WI38 (cell line): ENCODE measurements at regions not wholly inside any gene's neighbourhood (a gene's known extent, or its start where the extent isn't known, plus 50 kb on each side); places are given as distances from the start of the nearest gene placed in this dataset.

Experiments
- H3K4me3 ChIP-seq: 2 replicates; pipeline ENCODE4 v1.5.1; 2011; ENCODE audit warnings: low read depth, mild to moderate bottlenecking, control low read depth, low read length
- TF ChIP-seq, protein P1 (sequence below): IDR thresholded peaks from 2 replicates; pipeline ENCODE4 v1.5.1; 2012; ENCODE audit warnings: low read depth, mild to moderate bottlenecking, control low read depth, low read length

DNA sequence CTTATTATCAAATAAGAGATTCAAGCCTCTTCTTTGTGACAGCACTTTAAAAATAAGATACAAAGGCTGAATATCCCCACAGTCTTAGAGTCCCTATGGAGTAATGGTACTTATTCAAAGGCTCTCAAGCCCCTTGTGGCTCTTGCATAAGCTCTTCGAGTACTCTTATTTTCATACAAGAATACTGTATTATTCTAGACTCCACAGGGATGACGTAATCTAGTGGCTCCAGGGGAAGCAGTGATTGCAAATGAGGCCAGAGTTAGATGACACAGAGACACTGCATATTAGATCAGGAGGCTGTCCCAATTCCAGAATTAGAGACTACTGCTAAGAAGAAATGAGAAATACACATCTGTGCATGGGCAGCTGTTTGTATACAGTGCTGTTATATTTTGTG lies 1195.9 kb upstream of the MAP3K7 start:
- TF ChIP-seq, protein P1, sequence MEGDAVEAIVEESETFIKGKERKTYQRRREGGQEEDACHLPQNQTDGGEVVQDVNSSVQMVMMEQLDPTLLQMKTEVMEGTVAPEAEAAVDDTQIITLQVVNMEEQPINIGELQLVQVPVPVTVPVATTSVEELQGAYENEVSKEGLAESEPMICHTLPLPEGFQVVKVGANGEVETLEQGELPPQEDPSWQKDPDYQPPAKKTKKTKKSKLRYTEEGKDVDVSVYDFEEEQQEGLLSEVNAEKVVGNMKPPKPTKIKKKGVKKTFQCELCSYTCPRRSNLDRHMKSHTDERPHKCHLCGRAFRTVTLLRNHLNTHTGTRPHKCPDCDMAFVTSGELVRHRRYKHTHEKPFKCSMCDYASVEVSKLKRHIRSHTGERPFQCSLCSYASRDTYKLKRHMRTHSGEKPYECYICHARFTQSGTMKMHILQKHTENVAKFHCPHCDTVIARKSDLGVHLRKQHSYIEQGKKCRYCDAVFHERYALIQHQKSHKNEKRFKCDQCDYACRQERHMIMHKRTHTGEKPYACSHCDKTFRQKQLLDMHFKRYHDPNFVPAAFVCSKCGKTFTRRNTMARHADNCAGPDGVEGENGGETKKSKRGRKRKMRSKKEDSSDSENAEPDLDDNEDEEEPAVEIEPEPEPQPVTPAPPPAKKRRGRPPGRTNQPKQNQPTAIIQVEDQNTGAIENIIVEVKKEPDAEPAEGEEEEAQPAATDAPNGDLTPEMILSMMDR = no peak

DNA sequence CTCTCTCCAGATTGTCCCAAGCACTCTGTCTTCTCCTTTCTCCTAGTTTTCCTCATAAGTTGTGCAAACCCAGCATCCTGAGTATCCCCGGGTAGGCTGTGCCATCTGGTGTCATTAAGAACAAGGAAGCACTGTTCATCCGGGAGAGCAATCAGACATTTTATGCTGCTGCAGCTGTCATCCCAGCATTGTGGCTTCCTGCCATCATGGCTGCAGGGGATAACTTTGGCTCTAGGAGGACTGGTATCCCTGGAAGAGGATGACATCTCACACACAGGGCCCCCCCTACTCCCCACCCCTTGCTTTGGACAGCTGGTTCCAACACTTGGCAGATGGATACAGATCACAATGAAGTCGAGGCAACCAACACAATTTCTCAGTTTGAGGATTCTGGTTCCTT lies 1195.1 kb upstream of the MAP3K7 start:
- H3K4me3 ChIP-seq = no peak overlapping the region
- TF ChIP-seq, protein P1 = no peak

More for the DNA sequence above, 1195.9 kb upstream of the MAP3K7 start:
- H3K4me3 ChIP-seq = no peak overlapping the region

DNA sequence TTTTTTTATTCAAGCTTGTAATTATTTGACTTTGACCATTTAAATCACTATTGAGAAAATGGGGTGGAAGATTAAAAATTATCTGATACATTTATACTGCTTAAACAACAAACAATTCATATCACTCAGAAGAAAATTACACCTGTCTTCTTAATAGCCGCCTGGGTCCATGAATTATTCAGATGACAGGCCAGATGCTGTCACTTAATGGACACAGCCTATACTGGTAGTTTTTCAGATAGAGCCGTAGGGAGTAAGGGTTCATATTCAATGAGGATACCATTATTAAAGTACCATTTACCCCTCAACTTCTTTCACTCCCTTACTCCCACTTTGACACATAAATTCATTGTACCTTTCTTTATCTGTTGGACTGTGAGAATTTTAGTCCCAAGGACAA lies 1193.4 kb upstream of the MAP3K7 start:
- TF ChIP-seq, protein P1 = no peak
- no peak overlapping the region for H3K4me3 ChIP-seq

DNA sequence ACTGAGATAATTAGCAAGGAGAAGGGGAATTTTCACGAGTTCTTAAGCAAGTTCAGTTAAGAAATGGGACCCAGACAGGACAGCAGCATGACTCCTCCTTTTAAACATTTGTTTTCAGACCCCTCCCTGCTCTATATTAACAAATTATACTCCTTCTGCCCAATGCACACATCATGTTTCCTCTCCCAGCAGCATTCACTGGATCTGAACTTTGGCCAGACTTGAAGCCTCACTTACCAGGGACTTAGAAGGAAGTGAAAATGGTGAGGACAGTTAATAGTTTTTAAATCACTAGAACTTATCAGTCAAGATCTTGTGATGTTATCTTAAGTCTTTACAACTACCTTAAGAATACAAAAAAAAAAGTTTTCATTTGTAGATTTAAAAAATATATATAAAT lies 1174.7 kb upstream of the MAP3K7 start:
- TF ChIP-seq, protein P1 = no peak
- no peak overlapping the region for H3K4me3 ChIP-seq

DNA sequence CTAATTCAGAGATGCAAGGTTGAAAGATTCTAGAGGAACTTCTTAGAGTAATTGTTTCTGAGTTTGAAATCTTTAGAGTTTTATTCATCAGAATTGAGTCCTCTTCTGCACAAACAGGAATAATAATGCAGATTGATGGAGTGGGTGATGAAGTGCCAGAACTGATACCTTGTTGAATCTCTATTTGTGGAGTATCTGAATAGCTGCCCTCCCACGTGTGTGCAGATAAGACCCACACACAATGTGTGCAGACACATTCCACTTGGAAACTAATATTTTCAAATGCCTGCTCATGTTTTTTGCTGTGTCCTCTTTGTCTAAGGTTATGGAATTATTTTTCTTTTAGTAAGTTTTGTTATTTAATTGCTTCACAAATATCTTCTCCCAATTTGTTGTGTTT lies 1167.8 kb upstream of the MAP3K7 start:
- TF ChIP-seq, protein P1 = no peak
- no peak overlapping the region for H3K4me3 ChIP-seq

DNA sequence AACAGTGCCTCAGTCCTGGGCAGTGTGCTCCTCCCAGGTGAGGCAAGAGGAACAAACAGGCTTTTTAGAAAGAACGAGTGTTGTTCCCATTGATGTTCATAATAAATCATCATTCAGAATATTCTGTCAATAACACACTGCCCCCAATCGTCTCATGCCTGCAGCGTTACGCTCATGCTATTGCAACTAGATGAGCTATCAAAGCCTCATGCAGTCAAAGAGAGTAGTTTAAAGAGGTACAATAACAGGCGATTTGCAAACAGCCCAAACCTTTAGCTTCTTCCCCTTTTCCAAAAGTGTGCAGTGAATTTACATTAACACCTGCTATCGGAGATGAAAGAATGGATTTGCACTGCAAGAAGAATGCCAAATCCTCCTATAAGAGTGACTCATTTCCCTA lies 1164.7 kb upstream of the MAP3K7 start:
- TF ChIP-seq, protein P1 = no peak
- no peak overlapping the region for H3K4me3 ChIP-seq

DNA sequence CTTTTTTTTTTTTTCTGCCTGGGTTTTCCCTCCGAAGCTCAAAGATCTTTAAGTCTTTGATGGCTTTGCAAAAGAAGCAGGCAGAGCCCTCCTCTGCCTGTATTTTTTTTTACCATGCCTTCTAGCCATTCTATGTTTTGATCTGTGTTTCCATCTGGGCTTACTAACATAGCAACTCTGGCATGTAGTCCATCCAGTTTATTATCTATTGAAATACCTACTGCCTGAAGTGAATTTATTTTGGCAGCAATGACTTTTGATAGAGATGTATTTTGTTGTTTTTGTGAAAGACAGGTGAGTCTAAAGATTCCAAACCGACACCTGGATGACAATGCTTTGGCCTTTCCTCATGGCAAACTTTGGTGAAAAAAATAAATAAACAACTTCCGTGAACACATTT lies 1157.7 kb upstream of the MAP3K7 start:
- TF ChIP-seq, protein P1 = no peak
- no peak overlapping the region for H3K4me3 ChIP-seq
